ENCODE measurements at regions not wholly inside any gene's neighbourhood (a gene's known extent, or its start where the extent isn't known, plus 50 kb on each side); places are given as distances from the start of the nearest gene placed in this dataset.

GRCh38 chr2:118584877-118585276 is 262.6 kb downstream of the EN1 start:
- TF ChIP-seq EZH2 (IDR thresholded peaks at IDR 0.05) = no peak
- no peak for TF ChIP-seq CTCF (IDR thresholded peaks at IDR 0.05)

Measured in neural progenitor cell (in vitro differentiated cells).